HUDEP-2 (cell line): ENCODE measurements at regions not wholly inside any gene's neighbourhood (a gene's known extent, or its start where the extent isn't known, plus 50 kb on each side); places are given as distances from the start of the nearest gene placed in this dataset.
"Not testable (repeated sequence)": the region's sequence is repeated elsewhere in the genome, so short reads cannot be mapped to it uniquely, and the experiment has no call there.

Experiments
- DNase-seq, 76 experiments: peaks; one replicate each; lab custom pipeline; 2025; ENCODE audit not compliant: unreplicated experiment in 76 of 76; lab: John Stamatoyannopoulos, UW

DNA sequence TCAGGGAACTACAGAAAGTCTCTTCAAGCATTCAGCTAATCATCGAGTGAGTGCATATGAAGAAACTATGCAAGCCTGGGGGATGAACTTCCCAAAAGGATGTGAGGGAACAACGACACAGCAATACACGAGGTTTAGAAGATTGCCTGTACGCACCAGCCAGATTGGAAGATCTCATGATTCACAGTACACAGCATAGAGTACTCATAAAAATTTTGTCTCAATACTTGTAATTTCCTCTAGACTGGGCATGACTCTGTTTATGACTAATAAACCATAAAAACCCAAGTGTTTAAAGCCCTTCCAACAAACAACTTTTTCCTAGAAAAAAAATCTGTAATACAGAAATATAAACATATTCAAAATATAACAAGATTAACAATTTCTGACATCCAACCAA, 279.7 kb downstream of the KCNJ3 start:
- no peak for DNase-seq

DNA sequence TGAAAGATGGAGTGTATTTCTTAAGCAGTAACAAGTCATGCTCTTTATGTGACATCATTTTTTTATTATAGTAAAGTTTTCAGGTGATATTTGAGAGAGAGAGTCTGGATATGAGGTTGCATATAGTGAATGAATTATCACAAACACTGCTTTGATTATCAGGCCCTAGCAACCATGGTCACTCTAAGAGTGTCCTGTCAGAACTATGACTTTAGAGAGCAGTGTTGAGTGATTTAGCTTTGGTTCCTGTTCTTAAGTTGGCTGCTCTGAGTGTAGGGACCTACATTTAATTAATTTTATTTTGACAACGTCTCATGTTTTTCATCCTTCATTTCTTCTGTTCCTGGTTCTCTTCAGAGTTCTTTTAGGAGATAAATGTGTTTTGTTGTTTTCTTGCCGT, 275.5 kb downstream of the KCNJ3 start:
- DNase-seq, result no peak

DNA sequence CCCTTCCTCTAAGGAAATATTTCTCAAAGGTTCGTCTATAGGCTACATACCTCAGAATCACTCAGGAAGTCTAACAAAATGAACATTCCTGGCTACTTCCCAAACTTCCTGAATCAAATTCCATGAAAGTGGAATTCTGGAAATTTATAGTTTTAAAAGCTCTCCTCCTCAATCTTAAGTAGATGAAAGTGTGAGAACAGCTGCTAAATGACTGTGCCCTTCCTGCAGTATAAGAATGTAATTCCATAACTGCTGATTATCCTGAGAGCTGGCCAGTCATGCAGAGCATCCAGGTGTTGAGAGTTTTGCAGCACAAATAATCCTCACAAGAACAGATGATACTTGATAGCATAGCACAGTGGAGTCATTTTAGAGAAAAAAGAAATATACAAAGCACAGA, 265.0 kb downstream of the KCNJ3 start:
- DNase-seq, result no peak

GRCh38 chr2:154961676-154962075, 263.2 kb downstream of the KCNJ3 start:
- no peak for DNase-seq

DNA sequence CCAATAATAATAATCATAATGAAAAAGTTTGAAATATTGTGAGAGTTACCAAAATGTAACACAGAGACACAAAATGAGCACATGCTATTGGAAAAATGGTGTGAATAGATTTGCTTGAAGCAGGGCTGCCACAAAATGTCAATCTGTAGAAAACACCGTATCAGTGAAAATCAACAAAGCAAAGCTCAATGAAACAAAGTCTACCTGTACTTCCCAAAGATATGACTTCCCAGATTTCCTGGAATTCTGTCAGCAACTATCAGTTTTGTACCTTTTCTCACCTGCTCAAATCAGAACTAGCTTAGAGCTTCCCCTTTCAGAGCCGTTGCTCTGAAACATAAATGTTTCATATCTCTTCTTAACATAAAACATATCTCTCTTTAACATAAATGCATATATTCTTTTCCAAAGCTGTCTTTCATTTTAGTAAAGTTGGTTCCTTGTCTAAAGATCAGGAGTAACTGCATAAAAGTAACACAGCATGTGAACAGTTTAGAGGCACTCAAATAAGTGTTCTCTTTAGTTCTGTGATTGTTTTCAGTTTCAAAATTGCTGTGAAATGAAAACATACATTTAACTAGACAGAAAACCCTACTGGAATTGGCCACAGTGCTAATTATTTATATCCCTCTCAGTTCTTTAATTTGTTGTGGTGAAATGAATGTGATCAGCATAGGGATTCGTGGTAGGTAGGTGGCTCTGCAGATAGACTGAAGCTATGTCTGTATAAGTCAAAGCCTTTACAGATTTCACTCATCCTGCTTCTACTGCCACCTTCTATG, 262.5 kb downstream of the KCNJ3 start:
- DNase-seq, result no peak

DNA sequence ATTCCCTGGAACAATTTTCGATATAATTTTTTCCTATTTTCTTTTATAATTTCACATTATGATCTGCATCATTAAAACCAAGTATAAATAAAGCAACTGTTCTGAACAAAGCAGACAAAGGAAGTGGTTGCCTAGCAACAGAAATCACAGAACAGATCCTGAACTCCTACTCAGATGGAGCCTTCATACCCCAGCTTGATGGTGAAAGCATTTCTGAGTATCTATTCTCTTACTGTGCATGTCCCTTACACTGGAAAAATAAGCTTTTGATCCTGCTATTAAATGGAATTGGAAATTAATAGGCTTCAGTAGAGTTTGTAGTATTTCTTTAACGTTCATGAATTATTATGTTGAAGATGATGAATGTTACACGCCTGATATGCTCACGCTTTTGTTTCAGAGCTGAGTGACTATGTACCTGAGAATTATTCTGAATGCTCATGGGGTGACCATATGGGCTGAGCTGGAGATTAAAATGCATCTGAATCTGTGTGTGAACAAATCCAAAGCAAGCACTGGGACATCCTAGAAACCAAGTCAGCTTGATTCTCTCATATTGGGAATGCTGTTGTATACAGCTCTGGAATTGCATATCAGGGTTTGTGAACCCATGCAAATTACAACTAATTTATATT, 254.0 kb downstream of the KCNJ3 start:
- DNase-seq, result no peak

- DNase-seq, result not testable (repeated sequence)
These were observed 248.9 kb downstream of the KCNJ3 start for GRCh38 chr2:154947416-154947815.

DNA sequence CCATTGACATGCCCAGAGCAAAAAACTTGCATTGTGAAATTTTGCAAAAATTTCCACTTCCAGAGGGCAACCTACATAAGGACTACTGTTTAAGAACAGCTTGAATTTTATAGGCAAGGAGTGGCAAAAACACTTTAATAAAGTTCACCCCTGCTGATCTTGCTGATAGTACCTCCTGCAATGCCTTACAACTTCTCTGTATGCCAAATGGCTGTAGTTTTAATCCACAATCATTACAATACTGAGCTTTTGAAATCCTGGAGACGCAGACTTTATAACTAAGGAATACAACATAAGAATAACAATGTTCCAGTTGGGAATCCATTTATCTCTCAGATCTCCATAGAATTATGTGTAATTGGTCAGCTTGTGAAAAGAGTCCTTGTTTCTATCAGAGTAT, 247.5 kb downstream of the KCNJ3 start:
- DNase-seq, result no peak

DNA sequence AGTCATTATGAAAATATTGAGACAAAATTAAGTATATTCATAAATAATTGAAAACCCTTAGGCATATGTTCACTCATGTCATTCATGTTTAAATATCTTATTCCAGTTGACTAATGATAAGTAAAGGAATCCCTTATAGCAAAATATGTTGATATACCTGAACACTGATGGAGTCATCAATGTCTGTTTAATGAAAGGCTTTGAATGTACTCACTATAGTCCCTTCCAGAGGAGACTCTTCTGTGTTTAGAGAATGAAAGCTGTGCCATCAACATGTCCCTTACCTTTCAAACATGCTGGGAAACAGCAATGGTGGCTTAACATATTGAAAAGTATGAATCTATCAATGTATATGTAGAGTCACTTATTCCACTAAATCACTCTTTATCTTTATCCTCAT, 242.9 kb downstream of the KCNJ3 start:
- DNase-seq, result no peak

GRCh38 chr2:154934213-154934612, 235.7 kb downstream of the KCNJ3 start:
- DNase-seq, result no peak

DNA sequence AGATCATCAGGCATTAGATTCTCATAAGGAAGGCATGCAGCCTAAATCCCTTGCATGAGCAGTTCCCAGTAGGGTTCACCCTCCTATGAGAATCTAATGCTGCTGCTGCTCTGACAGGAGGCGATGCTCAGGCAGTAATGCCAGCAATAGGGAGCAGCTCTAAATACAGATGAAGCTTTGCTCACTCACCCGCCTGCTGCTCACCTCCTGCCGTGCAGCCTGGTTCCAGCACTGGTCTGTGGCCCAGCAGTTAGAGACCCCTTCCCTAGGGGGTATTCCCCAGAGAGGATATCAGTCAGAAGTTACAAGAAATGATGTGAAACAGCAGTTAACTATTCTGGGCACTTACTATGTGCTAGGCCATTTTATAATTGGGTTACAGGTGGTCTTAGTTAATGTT, 226.0 kb downstream of the KCNJ3 start:
- no peak for DNase-seq

- no peak for DNase-seq
These were observed 216.1 kb downstream of the KCNJ3 start for GRCh38 chr2:154914561-154914960.

- no peak for DNase-seq
These were observed 213.7 kb downstream of the KCNJ3 start for GRCh38 chr2:154912215-154912614.

DNA sequence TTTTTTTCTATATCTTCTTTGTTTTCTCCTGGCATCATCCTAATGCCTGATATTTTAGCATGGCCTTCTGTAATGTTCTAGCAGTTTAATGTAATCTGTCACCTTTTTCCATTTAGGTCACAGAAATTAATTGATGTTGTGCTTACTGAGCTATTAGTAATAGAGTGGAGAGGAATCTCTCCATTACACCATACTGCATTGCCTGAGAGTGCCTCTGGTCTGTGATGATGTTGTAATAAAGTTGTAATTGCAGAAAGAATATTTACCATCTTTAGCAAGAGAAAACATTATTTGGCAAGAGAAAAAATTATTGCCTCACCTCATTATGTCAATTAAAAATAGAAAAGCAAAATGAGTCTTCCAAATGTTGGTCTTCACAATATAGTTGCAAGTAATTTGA, 213.2 kb downstream of the KCNJ3 start:
- no peak for DNase-seq

DNA sequence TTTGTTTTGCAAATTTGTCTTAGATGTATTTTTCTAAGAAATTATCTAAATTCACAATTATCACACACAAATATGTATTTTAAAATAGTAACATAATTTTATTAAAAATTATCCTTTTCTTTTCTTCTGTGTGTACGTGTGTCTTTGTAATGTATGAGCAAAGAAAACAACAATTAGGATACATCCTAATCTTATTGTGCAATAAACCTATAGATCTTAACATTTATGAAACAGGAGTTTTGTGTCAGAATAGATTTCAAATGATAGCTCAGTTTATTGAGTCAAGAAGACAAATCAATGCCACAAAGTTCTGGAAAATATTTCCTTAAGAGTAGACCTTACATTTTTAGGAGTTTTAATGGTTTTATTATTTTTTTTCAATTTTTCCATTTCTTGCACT, 212.2 kb downstream of the KCNJ3 start:
- DNase-seq, result no peak

DNA sequence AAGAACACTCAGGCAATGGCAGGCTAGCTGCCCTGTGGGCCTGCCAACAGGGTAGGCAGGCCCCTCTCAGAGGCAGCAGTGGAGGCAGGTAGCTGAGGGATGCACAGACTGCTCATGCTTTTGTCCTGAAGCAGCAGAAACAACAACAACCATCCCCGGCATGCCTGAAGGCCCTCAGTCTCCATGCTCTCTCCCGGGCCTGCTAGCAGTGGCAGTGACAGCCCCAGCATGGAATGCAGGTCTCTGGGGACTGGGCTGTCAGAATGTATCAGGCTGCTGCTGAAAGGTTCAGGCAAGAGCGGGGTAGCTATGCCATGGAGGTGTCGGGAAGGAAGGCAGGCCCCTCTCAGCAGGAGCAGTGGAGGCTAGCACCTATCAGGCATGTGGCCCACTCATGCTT, 209.8 kb downstream of the KCNJ3 start:
- DNase-seq, result no peak
